Left ventricle myocardium superior (tissue), 1 donor: ENCODE measurements at regions not wholly inside any gene's neighbourhood (a gene's known extent, or its start where the extent isn't known, plus 50 kb on each side); places are given as distances from the start of the nearest gene placed in this dataset.
"Not testable (repeated sequence)": the region's sequence is repeated elsewhere in the genome, so short reads cannot be mapped to it uniquely, and the experiment has no call there.

Source experiments
- ATAC-seq: fragments of 200-7000 bp; cut with Tn5 transposase; one replicate; pipeline ENCODE4 v1.9.1; 2020; ENCODE audit warnings: mild to moderate bottlenecking, moderate library complexity
- DNase-seq: peaks from one replicate; pipeline ENCODE4 v3.0.0-alpha.2; 2020
- intact Hi-C: fragments of 100-400 bp; cut with micrococcal nuclease; formaldehyde crosslinking; loops from one replicate; pipeline ENCODE4 v1.11.0; 2022
- donor health status: DM: no; HTN: yes; CAD: no; lungs with severe emphysema.

- intact Hi-C loops, result no loop called here
- ATAC-seq (no peak), DNase-seq (no peak)
Observed at GRCh38 chr7:13727751-13728150, 261.7 kb downstream of the ETV1 start.

GRCh38 chr7:13728430-13728829, 261.0 kb downstream of the ETV1 start:
- intact Hi-C loops, ATAC-seq, DNase-seq: not testable (repeated sequence)

GRCh38 chr7:13731643-13732042, 257.8 kb downstream of the ETV1 start:
- intact Hi-C loops, result no loop called here
- DNase-seq (no peak), ATAC-seq (no peak)

- DNase-seq, result no peak
- ATAC-seq, result no peak
- intact Hi-C loops, result no loop called here
Observed at GRCh38 chr7:13737563-13737962, 251.9 kb downstream of the ETV1 start.

DNA sequence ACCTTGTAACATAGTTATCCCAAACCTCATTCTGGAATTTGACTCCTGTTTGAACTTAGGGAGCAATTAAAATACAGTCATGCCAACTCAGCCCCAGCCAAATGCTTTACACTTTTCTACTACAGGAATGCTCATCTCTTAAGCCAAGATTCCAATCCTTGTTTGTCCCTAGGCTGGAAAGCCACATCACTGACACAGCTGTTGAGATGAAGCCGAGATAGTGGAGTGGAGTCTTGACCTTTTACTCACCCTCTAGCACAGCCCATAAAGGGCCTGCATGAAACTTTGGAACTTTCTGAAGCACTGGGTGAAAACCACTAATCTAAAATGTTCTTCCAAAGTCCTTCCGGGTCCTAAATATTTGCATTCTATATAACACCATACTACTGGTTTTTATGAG, 247.3 kb downstream of the ETV1 start:
- intact Hi-C loops, result loop anchor here (10.0 kb wide), 2 partner anchors 213 to 457 kb away; no protein-coding TSS in a partner anchor
- ATAC-seq (peak; percentile 91), DNase-seq (no peak)

DNA sequence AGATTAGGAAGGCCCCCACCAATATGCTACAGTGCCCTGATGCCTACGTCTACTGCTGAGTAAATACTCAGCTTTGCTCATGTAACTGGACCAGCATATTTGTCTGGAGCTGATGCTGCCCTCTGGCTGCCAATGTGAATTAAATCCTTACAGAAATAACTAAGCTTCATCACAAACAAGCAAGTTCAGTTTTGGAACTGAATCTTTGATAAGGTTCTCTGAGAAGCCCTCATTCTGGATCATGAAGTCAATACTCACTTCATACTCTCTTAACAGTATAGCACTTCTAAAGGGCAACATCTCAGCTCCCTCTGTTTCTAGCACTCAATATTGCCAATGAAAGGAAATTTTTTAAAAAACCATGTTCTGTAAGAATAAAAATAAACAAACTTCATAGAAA, 246.7 kb downstream of the ETV1 start:
- intact Hi-C loops, result loop anchor here (10.0 kb wide), 2 partner anchors 212 to 458 kb away; no protein-coding TSS in a partner anchor
- DNase-seq, result peak; percentile 25
- ATAC-seq, result peak; percentile 86

DNA sequence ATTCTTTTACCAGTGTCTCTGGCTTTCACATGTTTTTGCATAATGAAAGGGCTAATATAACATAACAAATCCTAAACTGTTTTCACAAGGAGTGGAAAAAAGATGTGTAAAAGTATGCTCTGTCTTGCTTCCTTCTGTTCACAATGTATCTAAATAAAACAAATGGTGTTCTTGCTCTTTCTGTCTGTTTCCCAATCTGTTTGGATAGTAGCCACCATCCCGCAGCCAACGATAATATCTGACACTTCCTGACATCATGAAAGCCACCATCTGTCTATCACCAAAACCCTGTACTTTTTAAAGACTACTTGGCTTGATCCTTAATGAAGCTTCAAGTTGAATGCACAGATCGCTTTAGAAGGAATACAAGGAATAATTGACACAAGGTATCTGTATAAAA, 246.2 kb downstream of the ETV1 start:
- intact Hi-C loops, result loop anchor here (10.0 kb wide), 2 partner anchors 212 to 458 kb away; no protein-coding TSS in a partner anchor
- ATAC-seq (peak; percentile 82), DNase-seq (no peak)

- no peak for DNase-seq
- no peak for ATAC-seq
- intact Hi-C loops, result loop anchor here (10.0 kb wide), 2 partner anchors 209 to 461 kb away; no protein-coding TSS in a partner anchor
Observed at GRCh38 chr7:13745530-13745929, 243.9 kb downstream of the ETV1 start.

- intact Hi-C loops, result loop anchor here (10.0 kb wide), 2 partner anchors 206 to 464 kb away; no protein-coding TSS in a partner anchor
- DNase-seq, result no peak
- no peak for ATAC-seq
Observed at GRCh38 chr7:13748998-13749397, 240.5 kb downstream of the ETV1 start.

DNA sequence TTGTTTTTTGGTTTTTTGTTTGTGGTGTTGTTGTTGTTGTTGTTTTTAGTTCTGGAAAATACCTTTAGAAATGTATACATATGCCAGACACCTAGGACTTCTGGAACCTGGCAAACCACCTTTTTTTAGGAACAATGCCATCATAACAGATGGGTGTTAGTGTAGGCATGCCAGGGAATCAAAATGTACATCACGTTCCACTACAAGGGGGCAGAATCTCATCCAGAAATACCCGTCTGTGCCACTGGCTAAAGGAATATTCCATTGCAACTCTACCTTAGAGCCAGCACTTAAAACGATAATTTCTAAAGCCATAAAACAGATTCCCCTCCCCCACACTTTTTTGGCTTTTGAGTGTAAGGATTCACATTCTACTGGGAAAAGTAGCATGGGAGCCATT, 239.8 kb downstream of the ETV1 start:
- no peak for DNase-seq
- no peak for ATAC-seq
- intact Hi-C loops, result loop anchor here (10.0 kb wide), 2 partner anchors 205 to 465 kb away; no protein-coding TSS in a partner anchor

DNA sequence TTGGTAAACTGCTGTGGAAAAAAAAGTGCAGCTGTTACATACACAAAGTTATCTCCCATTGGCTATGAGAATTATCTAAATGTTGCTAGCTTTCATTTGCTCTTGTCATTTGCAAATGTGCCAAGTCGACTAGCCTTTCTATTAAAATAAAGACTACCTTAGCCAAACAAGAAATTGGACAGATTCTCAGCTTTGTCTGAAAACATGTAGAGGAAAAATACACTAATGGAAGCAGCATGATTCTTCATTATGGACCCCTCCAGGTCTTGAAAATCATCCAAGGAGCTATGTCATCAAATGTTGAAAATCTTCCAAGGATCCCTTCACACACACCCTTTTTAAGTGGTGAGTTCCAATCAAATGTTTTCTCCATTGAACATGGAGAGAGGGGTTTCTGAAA, 237.7 kb downstream of the ETV1 start:
- no peak for DNase-seq
- ATAC-seq, result no peak
- intact Hi-C loops, result no loop called here

GRCh38 chr7:13757841-13758240, 231.6 kb downstream of the ETV1 start:
- intact Hi-C loops, result no loop called here
- no peak for ATAC-seq
- no peak for DNase-seq

- DNase-seq, intact Hi-C loops, ATAC-seq: not testable (repeated sequence)
Observed at GRCh38 chr7:13765853-13766252, 223.6 kb downstream of the ETV1 start.

GRCh38 chr7:13770305-13770704, 219.2 kb downstream of the ETV1 start:
- intact Hi-C loops, result no loop called here
- ATAC-seq, result no peak
- no peak for DNase-seq

- intact Hi-C loops, result no loop called here
- ATAC-seq (no peak), DNase-seq (no peak)
Observed at GRCh38 chr7:13774976-13775375, 214.5 kb downstream of the ETV1 start.

DNA sequence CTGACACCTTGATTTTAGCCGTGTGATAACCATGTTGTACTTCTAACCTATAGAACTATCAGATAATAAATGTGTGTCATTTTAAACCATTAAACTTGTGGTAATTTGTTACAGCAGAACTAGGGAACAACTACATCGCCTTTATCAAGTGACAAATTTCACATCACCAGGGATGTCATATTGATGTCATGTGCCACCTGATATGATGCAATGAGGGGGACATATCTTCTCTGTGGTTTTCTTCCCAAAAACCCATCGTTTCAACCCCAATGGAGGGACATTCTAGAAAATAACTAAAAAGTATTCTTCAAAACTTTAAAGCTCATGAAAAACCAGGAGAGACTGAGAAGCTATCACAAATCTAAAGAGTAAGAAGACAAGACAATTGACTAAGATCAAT, 212.2 kb downstream of the ETV1 start:
- no peak for DNase-seq
- intact Hi-C loops, result no loop called here

GRCh38 chr7:13778967-13779366, 210.5 kb downstream of the ETV1 start:
- ATAC-seq, result no peak

More for the DNA sequence above, 212.2 kb downstream of the ETV1 start:
- ATAC-seq, result no peak

DNA sequence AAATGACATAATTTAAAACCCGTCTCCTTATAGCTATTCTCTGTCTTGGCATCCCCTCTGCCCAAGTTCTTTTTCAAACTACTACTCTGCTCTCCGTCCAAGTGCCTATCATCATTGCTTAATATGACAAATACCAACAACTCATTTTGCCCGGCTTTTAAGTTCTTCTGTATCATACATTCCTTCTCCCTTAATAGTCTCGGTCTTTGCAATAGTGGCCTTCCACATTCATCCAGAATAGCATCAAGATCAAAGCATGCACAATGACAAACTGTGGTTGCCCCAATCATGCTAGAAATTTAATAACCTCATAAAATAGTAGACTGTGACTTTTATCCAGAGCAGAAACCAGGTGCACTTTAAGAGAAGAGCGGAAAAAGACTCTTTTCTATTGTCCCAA, 198.9 kb downstream of the ETV1 start:
- ATAC-seq (no peak), DNase-seq (no peak)
- intact Hi-C loops, result no loop called here

More at GRCh38 chr7:13778967-13779366, 210.5 kb downstream of the ETV1 start:
- intact Hi-C loops, result no loop called here
- DNase-seq, result no peak

DNA sequence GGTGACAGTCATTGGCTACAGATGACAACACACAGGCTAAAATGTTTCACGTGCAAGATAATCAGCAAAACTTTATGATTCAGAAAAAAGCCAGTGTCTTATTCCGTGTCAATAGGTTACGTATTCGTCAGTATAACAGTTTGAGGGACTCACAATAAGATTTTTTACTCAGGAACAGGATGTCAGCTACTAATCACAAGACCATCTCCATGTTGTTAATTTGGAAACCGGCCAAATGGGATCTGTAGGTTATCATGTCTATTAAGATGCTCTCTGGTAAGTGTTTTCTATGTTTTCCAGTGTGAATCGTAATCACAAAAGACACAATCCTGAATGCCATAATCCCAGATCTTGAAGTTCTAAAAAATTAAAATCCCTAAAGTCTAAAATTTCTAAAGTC, 197.3 kb downstream of the ETV1 start:
- ATAC-seq (no peak), DNase-seq (no peak)
- intact Hi-C loops, result no loop called here

DNA sequence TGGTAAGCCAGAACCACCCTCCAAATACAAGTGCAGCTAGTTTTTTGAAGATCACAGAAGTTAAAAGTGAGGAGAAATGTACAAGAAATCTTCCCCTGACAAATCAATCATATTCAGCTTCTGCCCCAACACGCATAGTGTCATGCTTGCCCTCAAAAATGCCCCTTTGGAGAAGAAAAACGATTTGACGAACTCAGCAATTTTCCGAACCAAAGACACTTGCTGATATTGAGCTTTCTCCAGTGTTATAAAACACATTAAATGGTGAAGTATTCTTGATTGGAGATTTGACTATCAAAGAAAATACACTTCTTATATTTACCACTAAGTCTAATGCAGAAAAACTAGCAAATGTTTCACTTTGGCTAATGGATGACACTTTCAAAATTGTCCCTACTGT, 195.5 kb downstream of the ETV1 start:
- ATAC-seq (no peak), DNase-seq (no peak)
- intact Hi-C loops, result no loop called here

- intact Hi-C loops, result no loop called here
- DNase-seq (no peak), ATAC-seq (no peak)
Observed at GRCh38 chr7:13794581-13794980, 194.9 kb downstream of the ETV1 start.

DNA sequence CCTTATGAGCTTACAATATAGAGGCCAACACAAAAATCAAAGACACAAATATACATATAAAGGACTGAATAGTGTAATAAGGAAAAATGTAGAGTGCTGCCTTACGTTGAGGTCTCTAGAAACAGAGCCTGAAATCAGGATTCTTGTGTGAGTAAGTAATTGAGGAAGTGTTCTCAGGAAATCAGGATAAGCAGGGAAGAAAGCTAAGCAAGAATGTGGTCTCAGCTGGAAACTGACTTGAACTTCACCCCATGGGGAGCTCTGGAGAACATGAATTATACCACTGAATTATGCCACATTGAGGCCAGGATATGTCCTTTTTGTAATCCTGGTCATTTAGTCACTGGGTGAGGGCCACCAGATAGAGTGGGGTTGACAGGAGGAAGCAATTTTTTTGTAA, 191.9 kb downstream of the ETV1 start:
- intact Hi-C loops, result no loop called here
- DNase-seq, result no peak
- ATAC-seq, result no peak
